ENCODE measurements at regions not wholly inside any gene's neighbourhood (a gene's known extent, or its start where the extent isn't known, plus 50 kb on each side); places are given as distances from the start of the nearest gene placed in this dataset.
"Not testable (repeated sequence)": the region's sequence is repeated elsewhere in the genome, so short reads cannot be mapped to it uniquely, and the experiment has no call there.

DNA sequence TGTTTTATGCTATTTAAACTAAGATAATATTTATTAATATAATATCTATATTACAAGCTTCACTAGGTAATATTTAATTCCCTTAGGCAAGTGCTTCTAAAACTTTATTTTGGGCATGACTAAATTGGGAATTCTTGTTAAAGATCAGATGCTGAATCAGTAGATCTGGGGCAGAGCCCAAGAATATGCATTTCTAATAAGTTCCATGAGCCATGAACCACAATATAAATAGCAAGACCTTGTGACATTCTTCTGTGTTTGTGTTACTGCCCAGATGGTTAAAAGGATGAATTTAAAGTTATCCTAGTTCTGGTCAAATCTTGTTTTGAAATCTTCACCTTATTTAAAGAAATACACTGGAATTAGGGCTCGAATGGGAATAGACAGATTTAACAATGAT, 258.4 kb upstream of the CACNA2D1 start:
- DNase-seq = no peak

DNA sequence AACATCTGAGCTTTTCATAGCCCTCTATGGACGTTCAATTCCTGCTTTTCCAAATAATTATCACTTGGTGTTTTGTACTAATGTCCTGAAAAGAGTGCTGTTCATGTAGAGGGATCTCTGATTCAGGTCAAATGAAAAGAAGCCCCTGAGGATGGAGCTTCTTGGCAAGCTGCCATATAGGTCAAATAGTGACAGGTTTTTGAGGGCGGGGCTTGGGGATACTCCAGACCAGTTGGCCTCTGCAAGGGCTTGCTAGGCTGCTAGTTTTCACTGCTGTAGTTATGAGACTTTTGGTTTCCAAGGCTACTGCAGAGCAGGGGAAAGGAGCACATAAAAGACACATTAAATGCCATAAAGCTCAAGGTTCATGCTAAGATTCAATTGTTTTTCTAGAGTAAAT, 257.2 kb upstream of the CACNA2D1 start:
- DNase-seq = no peak

DNA sequence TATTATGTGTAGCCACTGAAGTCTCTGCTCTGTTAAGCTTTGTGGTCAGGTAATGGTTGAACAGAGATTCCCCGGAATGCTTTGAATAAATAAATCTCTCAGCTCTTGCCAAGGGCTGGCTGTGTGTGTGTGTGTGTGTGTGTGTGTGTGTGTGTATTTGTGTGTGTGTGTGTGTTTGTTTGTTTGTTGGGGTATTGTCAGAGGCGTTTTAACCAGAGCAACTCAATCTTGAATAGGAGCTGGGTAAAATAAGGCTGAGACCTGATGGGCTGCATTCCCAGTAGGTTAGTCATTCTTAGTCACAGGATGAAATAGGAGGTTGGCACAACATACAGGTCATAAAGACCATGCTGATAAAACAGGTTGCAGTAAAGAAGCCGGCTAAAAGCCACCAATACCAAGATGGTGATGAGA, 256.2 kb upstream of the CACNA2D1 start:
- DNase-seq = no peak

DNA sequence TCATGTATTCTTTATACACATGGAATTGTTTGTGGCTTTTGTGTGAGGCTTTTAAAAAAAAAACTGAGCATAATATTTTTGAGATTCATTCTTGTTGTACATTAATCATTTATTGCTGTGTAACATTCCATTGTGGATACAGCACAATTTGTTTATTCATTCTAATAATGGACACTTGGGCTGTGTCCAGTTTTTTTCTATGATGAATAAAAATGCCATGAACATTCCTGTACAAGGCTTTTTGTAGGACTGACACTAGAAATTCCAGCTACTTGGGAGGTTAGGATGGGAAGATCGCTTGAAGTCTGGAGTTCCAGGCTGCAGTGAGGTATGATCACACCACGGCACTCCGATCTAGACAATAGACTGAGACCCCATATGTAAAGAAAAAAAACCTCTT, 254.3 kb upstream of the CACNA2D1 start:
- no peak for DNase-seq

DNA sequence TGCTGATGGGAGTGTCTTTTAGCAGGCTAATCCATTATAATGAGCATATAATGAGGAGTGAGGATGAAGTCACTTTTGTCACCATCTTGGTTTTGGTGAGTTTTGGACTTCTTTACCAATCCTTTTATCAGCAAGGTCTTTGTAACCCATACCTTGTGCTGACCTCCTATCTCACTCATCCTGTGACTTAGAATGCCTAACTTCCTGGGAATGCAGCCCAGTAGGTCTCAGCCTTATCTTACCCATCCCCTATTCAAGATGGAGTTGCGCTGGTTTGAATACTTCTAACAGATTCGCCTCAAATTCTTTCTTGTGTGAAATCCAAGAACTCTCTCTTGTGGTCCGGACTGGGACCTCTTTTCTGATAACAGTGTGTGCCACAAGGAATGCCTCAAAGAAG, 253.1 kb upstream of the CACNA2D1 start:
- DNase-seq = no peak

DNA sequence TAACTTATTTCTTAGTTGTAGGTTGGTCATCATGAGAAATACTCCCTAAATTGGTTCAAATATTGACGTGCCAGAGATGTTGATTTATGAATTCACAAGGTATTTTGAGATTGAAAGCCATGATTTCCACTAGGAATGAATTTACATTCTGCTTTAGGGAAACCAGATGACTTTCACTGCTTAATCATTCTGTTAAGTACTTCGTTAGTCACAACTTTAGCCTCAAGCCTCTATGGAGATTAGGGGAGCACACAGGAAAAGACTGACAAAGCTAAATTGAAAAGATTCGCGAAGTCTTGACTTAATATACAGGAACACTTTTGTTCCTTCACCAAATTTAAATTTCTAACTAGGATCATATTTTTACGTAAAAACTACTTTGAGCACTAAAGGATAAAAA, 250.4 kb upstream of the CACNA2D1 start:
- DNase-seq = no peak

DNA sequence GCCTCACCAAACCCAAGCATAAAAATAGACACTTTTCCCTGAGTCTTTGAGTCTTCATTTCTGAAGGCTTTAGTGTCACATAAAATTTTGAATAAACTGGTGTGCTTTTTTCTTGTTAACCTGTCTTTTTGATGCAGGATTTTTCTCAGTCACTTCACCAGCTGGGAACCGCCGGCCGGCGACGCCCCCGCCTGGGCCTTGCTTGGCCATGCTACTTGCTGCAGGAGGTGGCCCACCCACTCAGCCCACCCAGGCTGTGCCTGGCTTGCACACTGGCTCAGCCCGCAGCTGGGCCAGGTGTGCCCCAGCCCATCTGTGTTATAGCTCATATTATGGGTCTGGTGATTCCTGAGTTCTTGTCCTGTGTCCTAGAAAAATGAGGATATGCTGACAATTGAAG, 247.4 kb upstream of the CACNA2D1 start:
- DNase-seq = no peak

DNA sequence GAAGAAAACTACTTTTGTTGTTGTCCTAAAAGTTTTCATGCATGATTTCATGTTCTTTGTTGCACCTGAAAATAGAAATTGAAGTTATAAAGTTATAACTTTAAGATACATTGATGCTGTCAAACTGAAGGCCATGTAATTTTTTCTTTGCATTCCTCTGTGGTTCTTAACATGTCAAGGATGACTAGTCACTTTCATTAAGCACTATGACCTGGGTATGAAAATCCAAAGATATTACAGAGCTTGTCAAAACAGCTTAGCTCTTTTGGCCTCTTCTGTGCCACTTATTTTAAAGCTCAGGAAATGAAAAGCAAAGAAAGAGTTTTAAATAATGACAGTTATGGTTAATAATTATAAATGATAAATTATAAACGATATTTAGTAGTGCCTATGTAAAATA, 241.6 kb upstream of the CACNA2D1 start:
- DNase-seq = no peak

DNA sequence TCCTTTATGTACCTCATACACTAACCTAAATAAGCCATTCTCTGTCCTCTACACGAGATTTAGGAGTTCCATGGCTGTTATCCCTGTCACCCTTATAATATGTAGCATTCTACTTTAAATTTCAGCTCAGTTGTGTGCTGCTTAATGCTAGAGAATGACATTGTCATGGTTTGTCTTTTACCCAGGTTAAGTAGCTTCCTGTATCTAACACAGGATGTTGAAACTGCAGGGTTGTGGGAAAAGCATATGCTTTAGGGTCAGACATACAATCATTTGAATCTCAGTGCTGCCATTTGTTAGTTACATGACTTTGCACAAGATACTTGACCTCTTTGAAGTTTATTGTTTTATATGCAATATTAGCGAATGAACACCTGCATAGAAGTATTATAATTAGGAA, 235.1 kb upstream of the CACNA2D1 start:
- DNase-seq = peak; percentile 5

DNA sequence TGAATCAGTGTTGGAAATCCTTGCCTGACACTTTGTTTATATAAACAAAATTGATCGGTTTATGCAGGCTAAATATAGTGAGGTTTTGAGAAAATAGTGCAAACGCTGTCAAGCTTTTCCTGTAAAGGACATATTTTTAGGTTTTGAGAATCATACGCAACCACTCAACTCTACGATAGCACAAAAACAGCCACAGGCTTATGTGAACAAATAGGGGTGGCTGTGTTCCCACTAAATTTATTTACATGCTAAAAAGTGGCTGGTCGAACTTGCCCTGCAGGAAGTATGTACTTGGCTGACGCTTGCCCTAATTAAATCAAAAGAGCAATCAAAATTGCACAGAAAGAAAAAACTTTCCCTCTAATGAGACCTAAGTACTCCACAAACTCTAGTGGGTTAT, 234.7 kb upstream of the CACNA2D1 start:
- no peak for DNase-seq

DNA sequence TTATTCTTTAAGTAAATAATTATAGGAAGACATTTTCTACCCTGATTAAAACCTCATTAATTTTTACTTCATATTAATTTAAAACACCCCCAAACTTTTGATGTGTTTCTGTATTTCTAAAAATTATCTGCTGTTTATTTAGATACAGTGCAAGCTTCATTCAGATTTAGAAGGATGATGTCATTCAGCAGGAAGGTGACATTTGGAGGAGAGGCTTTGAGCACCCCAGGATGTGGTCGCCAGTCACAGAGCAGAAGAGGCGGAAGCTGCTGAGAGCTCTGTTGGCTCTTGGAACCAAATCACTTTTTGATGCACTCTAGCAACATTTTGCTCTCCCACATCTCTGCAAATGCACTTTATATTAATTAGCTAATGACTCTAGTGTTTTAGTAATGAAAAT, 233.9 kb upstream of the CACNA2D1 start:
- DNase-seq = peak; percentile 47

DNA sequence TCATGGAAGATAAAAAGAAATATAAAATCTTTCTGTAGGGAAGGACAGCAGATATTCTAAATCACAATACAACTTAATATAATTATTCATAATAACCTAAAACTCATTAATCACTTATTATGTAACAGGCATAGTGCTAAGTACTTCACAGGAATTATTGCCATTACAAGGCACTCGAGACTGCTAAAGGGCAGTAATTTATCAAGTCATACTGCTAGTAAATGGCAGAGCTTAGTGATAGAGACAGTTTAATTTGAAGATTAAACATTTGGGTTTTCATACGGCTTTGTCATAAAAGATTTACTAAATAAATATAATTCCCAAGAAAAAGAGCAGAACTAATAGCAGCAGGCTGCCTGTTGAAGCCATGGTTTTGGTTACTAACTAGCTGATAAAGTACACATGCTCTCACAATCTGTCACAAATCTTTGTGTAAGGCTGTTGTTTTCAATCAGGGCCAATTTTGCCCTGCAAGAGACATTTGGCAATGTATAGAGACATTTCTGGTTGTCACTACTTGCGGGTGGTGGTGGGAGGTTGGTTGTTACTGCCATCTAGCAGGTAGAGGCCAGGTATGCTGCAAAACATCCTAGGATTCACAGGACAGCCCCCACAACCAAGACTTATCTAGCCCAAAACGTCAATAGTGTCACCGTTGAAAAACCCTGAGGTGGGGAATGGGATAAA, 233.3 kb upstream of the CACNA2D1 start:
- DNase-seq = no peak

DNA sequence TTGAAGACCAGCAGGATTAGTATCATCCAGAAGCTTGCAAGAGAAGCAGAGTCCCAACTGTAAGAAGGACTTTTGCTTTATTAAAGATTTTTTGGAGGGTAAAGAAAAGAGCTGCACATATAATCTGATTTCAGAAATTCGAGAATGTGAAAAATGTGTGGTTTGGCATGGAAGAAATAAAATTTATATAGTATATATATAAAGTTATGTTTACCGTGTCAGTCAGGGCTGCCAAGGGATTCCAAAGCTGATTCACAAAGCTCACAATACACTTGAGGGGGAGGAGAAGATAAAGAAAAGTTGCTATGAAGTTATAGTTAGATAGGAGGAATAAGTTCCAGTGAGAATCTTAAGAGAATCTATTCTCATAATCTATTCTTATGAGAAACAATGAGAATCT, 231.8 kb upstream of the CACNA2D1 start:
- DNase-seq = no peak

DNA sequence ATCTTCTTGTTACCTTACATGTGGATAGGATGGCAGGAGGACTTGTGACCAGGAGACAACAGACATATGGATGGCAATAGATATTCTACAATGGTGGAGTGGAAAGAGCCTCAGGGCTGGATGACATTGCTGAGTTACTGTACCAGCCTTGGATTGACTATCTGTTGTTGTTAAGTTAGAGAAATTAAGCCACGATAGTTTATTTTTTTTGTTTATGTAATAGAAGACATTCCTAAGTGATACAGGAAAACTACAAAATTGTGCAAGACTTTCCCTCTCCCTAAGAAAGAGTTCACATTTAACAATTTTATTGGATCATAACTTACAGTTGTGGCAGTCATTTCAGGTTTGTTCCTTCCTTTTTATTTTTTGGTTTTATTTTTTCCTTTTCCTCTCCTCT, 230.7 kb upstream of the CACNA2D1 start:
- no peak for DNase-seq

DNA sequence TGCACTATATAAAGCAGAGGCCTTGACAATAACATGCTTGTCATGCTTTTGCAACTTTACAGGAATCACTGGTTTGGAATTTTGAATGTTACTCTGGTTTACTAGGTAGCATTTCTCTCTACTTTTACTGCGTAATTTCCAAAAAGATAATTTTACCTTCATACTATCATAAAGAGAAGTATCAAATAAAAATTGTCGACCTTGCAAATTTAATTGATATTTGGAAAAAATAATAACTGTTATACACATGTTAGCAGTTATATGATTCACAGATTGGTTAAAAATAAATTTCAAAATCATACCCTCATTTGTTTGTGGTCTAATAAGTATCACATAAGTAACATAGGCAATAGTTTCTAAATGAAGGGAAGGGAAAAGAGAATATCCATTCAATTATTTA, 228.5 kb upstream of the CACNA2D1 start:
- no peak for DNase-seq

DNA sequence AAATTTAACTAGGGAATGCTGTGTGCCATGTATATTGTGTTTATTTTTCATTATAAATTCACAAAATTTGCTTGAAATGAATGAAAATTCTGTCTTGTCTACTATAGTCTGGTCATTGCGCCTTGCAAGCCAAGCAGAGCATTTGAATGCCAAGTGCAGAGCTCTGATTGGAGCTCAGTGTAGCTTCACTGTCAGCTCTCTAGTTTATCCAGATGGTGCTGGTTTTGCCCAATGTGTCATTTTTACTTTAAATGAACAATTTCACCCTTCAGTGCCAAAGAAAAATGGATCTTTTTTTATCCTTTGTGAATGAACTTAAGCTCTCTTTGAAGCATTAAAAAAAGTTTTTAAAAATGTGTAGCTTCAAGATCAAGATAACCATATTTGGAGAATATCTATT, 225.6 kb upstream of the CACNA2D1 start:
- no peak for DNase-seq

DNA sequence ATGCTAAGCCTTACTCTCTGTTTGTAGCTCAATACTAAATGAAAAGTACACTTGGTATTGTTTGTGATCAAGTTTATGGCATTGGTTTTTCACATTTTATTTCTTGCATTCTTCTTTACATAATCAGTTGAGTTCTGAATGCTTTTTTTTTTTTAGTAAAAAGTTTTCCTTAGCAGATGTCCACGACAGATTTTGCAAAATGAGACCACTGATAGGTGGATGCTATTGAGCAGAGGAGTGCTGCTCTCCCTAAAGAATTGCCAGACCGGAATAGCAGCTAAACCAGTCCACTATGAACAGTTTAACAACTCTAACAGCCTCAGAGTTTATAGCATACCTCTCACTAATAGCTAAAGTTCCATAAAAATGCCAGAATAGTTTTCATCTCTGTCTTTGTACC, 225.1 kb upstream of the CACNA2D1 start:
- no peak for DNase-seq

DNA sequence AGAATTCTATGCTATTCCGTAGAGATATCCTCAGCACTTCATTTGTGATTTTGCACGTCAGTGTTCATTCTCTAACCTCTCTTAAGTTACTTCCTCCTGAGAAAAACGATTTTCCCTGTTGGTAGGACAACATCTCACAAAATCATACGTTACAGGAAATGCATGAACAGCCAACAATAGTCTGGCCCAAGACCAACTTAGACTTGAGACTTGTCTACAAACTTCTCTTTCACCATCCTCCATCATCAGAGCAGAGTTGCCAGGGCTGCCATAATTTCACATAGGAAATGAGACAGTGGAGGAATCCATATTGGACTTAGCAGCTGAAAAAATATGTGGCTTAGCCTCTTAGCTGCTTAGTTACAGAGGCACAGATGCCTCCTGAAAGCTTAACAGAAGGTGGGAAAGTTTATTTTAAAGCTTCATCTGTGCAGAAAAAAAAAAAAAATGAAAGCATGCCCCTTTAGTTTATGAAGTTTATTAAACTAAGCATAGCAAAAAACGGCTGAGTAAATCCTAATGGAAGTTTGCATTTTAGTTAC, 222.5 kb upstream of the CACNA2D1 start:
- no peak for DNase-seq

DNA sequence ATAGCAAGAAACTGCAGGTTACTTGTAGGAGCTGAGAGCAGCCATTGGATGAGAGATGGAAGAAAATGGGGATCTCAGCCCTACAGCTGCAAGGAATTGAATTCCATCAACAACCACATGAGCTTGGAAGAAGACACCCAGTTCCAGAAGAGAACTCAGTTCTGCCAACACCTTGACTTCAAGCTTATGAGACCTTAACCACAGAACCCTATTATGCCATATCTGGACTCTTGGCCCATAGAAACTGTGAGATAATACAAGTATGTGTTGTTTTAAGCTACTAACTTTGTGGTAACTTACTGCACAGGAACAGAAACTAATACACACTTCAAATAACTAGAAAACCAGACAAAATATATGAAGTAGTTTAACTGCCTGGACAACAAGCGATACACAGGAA, 212.4 kb upstream of the CACNA2D1 start:
- no peak for DNase-seq

DNA sequence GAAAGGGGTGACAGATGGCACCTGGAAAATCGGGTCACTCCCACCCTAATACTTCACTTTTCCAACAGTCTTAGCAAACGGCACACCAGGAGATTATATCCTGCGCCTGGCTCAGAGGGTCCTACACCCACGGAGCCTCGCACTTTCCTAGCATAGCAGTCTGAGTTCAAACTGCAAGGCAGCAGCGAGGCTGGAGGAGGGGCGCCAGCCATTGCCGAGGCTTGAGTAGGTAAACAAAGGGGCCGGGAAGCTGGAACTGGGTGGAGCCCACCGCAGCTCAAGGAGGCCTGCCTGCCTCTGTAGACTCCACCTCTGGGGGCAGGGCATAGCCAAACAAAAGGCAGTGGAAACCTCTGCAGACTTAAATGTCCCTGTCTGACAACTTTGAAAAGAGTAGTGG, 206.5 kb upstream of the CACNA2D1 start:
- not testable (repeated sequence) for DNase-seq

DNA sequence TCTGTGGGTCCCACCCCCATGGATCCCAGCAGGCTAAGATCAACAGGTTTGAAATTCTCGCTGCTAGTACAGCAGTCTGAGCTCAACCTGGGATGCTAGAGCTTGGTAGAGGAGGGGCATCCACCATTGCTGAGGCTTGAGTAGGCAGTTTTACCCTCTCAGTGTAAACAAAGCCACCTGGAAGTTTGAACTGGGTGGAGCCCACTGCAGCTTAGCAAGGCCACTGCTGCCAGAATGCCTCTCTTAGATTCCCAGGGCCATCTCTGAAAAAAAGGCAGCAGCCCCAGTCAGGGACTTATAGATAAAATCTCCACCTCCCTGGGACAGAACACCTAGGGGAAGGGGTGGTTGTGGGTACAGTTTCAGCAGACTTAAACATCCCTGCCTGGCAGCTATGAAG, 190.0 kb upstream of the CACNA2D1 start:
- no peak for DNase-seq

DNA sequence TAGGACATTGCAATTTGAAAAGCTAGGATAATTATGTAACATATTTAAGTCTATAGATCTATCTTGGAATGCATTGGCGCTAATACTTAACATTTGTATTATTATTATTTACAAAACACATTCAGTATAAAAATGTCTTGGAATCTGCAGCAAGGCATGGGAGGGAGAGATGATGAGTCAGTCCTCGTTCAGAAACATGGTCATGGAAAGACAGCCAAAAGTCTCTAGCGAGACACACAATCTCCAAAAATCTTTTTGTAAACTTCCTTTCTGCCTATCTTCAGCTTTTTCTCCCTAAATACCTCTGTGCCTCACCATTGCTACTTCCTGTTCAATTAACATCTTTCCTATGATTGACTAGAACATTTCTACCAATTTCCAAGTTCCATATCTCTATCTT, 188.4 kb upstream of the CACNA2D1 start:
- DNase-seq = no peak

DNA sequence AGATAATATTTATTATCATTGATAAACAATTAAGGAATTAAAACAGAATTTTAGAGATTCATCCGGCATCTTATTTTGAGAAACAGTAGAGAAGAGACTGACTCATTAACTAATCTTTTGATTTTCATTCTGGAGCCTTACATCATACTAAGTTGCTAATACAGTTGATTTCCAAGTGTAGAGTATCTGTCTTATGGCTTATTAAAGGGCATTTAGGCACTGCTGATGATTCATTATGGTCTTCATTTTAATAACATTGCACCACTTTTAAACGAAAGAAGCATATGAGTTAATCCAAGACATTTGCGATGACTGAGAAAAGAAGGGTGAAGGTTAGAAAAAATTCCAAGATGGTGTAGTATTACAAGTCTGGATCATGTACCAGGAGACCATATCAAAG, 186.0 kb upstream of the CACNA2D1 start:
- no peak for DNase-seq

DNA sequence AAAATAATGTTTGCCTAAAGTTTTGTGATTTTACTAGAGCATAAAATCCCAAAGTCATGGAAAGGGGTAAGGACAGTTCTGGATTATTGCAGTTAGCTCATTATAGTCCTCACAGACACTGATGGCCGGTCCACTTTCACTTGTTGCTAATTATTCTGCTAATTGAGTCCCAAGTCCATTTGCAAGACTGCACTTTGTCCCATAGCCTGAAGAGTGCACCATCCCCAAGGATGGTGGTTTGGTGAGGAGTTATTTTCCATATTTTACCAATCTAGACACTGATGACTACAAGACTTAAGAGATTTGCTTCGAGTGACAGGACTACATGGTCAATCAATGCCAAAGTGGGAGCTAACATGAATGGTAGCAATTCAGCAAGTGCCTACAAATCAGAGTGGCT, 181.8 kb upstream of the CACNA2D1 start:
- DNase-seq = no peak

DNA sequence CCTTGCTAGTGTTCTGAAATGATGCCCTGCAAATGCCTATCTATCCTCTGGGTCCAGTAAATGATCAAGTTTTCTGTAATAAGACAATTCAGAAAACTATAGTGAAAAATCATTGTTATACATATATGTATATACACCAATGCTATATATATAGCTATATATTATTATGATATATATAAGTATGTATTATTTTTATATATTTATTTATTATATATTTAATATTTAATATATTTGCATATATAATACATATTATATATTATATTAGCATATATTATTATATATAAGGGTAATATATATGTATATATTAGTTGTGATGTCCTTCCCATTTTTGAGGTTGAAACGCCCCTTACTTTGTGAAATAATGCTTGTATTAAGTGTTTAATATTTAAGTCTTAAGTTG, 181.4 kb upstream of the CACNA2D1 start:
- no peak for DNase-seq

DNA sequence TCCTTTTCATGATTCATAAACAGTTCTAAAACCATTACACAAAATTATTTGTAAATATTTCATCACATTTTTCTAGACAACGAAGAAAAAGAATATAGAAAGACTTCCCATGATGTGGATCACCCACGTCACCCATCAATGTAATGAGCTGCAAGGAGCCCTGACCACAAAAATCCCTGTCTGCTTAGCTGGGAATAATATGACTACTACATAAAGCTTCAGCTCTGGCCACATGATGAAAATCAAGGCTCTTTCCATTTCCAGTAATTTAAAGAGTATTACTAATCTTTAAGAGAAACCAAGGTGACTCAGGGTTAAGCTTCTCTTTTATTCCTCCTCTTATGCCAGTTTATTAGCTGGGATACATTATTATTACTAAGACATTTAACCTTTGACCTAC, 180.8 kb upstream of the CACNA2D1 start:
- DNase-seq = no peak
